ENCODE measurements at regions not wholly inside any gene's neighbourhood (a gene's known extent, or its start where the extent isn't known, plus 50 kb on each side); places are given as distances from the start of the nearest gene placed in this dataset.

DNA sequence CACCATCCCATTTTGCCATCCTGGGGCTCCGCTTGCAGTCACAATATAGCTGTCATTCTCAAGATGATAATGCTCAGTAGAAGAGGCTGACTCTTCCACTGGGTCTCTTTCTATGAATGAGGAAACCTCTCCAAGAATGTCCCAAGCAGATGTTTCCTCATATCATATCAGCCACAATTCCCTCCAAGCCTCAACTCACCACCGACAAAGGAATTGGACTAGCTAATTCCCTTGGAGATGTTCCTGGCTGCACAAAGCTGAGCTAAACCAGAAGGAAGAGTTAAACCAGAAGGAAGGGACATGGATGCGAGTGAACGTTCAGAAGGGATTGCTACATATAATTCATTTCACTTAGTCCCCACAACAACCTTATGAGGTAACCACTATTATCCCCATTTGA, 65.0 kb upstream of the NPAS2 start:
- Histone ChIP-seq H3K4me3 (ENCODE audit: low read depth in 1 of 3, low read length in 3 of 3) (no peak overlapping the region), H3K9me3 (ENCODE audit: control insufficient read depth in 4 of 4, low read length in 3 of 4) (no peaks in the 10 kb centered on the region), H3K9ac (ENCODE audit: low read depth in 1 of 2, low read length in 2 of 2) (no peak overlapping the region), H3K36me3 (ENCODE audit: control insufficient read depth in 4 of 4, insufficient read depth in 3 of 4, low read depth in 1 of 4, low read length in 3 of 4) (no peaks in the 10 kb centered on the region), H3K4me1 (ENCODE audit: control insufficient read depth in 4 of 4, insufficient read depth in 4 of 4, low read length in 3 of 4) (peaks cover 0 to 23% (median 8%) of the 10 kb centered on the region in 4 donors), H3K27ac (ENCODE audit: low read depth in 1 of 2, low read length in 2 of 2) (no peak overlapping the region), H3K27me3 (ENCODE audit: control insufficient read depth in 4 of 4, insufficient read depth in 4 of 4, low read length in 3 of 4) (no peaks in the 10 kb centered on the region)
- no peak for TF ChIP-seq SP1 (IDR thresholded peaks at IDR 0.05)
- TF ChIP-seq TAF1 (conservative IDR thresholded peaks at IDR 0.05): no peak
- no peak for TF ChIP-seq RAD21 (IDR thresholded peaks at IDR 0.05)
- TF ChIP-seq FOXA1 (IDR thresholded peaks at IDR 0.05): no peak
- no peak for TF ChIP-seq EGR1 (IDR thresholded peaks at IDR 0.05; ENCODE audit: low read depth in 2 of 2)
- no peak for TF ChIP-seq HNF4G (IDR thresholded peaks at IDR 0.05)
- TF ChIP-seq FOXA2 (IDR thresholded peaks at IDR 0.05): no peak
- TF ChIP-seq ZBTB33 (IDR thresholded peaks at IDR 0.05): no peak
- no peak for TF ChIP-seq GABPA (IDR thresholded peaks at IDR 0.05 in 1 of 2, conservative IDR thresholded peaks at IDR 0.05 in 1 of 2)
- TF ChIP-seq YY1 (IDR thresholded peaks at IDR 0.05): no peak
- no peak for TF ChIP-seq HNF4A (conservative IDR thresholded peaks at IDR 0.05)
- TF ChIP-seq, protein P1, sequence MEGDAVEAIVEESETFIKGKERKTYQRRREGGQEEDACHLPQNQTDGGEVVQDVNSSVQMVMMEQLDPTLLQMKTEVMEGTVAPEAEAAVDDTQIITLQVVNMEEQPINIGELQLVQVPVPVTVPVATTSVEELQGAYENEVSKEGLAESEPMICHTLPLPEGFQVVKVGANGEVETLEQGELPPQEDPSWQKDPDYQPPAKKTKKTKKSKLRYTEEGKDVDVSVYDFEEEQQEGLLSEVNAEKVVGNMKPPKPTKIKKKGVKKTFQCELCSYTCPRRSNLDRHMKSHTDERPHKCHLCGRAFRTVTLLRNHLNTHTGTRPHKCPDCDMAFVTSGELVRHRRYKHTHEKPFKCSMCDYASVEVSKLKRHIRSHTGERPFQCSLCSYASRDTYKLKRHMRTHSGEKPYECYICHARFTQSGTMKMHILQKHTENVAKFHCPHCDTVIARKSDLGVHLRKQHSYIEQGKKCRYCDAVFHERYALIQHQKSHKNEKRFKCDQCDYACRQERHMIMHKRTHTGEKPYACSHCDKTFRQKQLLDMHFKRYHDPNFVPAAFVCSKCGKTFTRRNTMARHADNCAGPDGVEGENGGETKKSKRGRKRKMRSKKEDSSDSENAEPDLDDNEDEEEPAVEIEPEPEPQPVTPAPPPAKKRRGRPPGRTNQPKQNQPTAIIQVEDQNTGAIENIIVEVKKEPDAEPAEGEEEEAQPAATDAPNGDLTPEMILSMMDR (IDR thresholded peaks at IDR 0.05; ENCODE audit: low read depth, low read length, missing input control): no peak
- TF ChIP-seq, protein P2, sequence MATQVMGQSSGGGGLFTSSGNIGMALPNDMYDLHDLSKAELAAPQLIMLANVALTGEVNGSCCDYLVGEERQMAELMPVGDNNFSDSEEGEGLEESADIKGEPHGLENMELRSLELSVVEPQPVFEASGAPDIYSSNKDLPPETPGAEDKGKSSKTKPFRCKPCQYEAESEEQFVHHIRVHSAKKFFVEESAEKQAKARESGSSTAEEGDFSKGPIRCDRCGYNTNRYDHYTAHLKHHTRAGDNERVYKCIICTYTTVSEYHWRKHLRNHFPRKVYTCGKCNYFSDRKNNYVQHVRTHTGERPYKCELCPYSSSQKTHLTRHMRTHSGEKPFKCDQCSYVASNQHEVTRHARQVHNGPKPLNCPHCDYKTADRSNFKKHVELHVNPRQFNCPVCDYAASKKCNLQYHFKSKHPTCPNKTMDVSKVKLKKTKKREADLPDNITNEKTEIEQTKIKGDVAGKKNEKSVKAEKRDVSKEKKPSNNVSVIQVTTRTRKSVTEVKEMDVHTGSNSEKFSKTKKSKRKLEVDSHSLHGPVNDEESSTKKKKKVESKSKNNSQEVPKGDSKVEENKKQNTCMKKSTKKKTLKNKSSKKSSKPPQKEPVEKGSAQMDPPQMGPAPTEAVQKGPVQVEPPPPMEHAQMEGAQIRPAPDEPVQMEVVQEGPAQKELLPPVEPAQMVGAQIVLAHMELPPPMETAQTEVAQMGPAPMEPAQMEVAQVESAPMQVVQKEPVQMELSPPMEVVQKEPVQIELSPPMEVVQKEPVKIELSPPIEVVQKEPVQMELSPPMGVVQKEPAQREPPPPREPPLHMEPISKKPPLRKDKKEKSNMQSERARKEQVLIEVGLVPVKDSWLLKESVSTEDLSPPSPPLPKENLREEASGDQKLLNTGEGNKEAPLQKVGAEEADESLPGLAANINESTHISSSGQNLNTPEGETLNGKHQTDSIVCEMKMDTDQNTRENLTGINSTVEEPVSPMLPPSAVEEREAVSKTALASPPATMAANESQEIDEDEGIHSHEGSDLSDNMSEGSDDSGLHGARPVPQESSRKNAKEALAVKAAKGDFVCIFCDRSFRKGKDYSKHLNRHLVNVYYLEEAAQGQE (IDR thresholded peaks at IDR 0.05): no peak
- no peak for TF ChIP-seq MAX (IDR thresholded peaks at IDR 0.05)
- no peak for TF ChIP-seq JUND (IDR thresholded peaks at IDR 0.05)
- DNase-seq (ENCODE audit: low spot score): no peak
- 84% methylated on average over 4 of the region's 4 CpGs for WGBS

- Histone ChIP-seq H3K4me3 (ENCODE audit: low read depth in 1 of 3, low read length in 3 of 3) (no peak overlapping the region), H3K27ac (ENCODE audit: low read depth in 1 of 2, low read length in 2 of 2) (no peak overlapping the region), H3K9ac (ENCODE audit: low read depth in 1 of 2, low read length in 2 of 2) (no peak overlapping the region), H3K9me3 (ENCODE audit: control insufficient read depth in 4 of 4, low read length in 3 of 4) (no peaks in the 10 kb centered on the region), H3K27me3 (ENCODE audit: control insufficient read depth in 4 of 4, insufficient read depth in 4 of 4, low read length in 3 of 4) (no peaks in the 10 kb centered on the region), H3K36me3 (ENCODE audit: control insufficient read depth in 4 of 4, insufficient read depth in 3 of 4, low read depth in 1 of 4, low read length in 3 of 4) (no peaks in the 10 kb centered on the region), H3K4me1 (ENCODE audit: control insufficient read depth in 4 of 4, insufficient read depth in 4 of 4, low read length in 3 of 4) (peaks cover 0 to 23% (median 8%) of the 10 kb centered on the region in 4 donors)
- TF ChIP-seq FOXA1 (IDR thresholded peaks at IDR 0.05) (no peak), NR2F2 (IDR thresholded peaks at IDR 0.05) (no peak), EGR1 (IDR thresholded peaks at IDR 0.05; ENCODE audit: low read depth in 2 of 2) (no peak)
- TF ChIP-seq, protein P1 (IDR thresholded peaks at IDR 0.05; ENCODE audit: low read depth, low read length, missing input control): no peak
- no peak for DNase-seq (ENCODE audit: low spot score)
- WGBS: 55% methylated on average over 2 of the region's 2 CpGs
These were observed 64.5 kb upstream of the NPAS2 start for GRCh38 chr2:100755441-100755840.
